Ectodermal cell (in vitro differentiated cells): ENCODE measurements at regions not wholly inside any gene's neighbourhood (a gene's known extent, or its start where the extent isn't known, plus 50 kb on each side); places are given as distances from the start of the nearest gene placed in this dataset.
"Not testable (repeated sequence)": the region's sequence is repeated elsewhere in the genome, so short reads cannot be mapped to it uniquely, and the experiment has no call there.

ENCODE experiments used
- H3K27ac ChIP-seq: 2 replicates; pipeline ENCODE4 v1.7.0; 2013; ENCODE audit warnings: mild to moderate bottlenecking, low read depth, low read length; ENCODE audit not compliant: insufficient read depth, poor library complexity, severe bottlenecking
- H3K27me3 ChIP-seq: 2 replicates; pipeline ENCODE4 v1.7.0; 2013; ENCODE audit warnings: mild to moderate bottlenecking, low read length; ENCODE audit not compliant: insufficient read depth, control insufficient read depth, poor library complexity, severe bottlenecking
- H3K36me3 ChIP-seq: one replicate; pipeline ENCODE4 v1.7.0; 2013; ENCODE audit warnings: low read length; ENCODE audit not compliant: control insufficient read depth, insufficient read depth
- H3K4me1 ChIP-seq: one replicate; pipeline ENCODE4 v1.7.0; 2013; ENCODE audit warnings: low read length; ENCODE audit not compliant: control insufficient read depth, insufficient read depth
- H3K4me3 ChIP-seq: 2 replicates; pipeline ENCODE4 v1.7.0; 2013; ENCODE audit warnings: low read depth, low read length, control low read depth; ENCODE audit not compliant: insufficient read depth
- H3K9me3 ChIP-seq: 2 replicates; pipeline ENCODE4 v1.7.0; 2013; ENCODE audit warnings: mild to moderate bottlenecking, low read length, moderate library complexity; ENCODE audit not compliant: control insufficient read depth
- WGBS, 2 experiments: methylation state at CpG; one replicate each; pipeline ENCODE4 v1.1.7; 2013; ENCODE audit warnings: missing lambda C conversion rate in 2 of 2; 5-methylcytosine and 5-hydroxymethylcytosine counted together

- Histone ChIP-seq H3K36me3 (no peaks in the 10 kb centered on the region), H3K27me3 (peaks cover 36% of the 10 kb centered on the region), H3K4me1 (peaks cover 3% of the 10 kb centered on the region), H3K27ac (no peak overlapping the region), H3K9me3 (no peaks in the 10 kb centered on the region), H3K4me3 (no peak overlapping the region)
- 65 to 71% methylated on average over 5 of the region's 5 CpGs for WGBS, 2 experiments
Observed at GRCh38 chr5:9832921-9833320, 202.8 kb upstream of the TAS2R1 start.

- H3K27ac ChIP-seq = no peak overlapping the region
- H3K4me3 ChIP-seq = no peak overlapping the region
- WGBS, 2 experiments = 85 to 90% methylated on average over 6 of the region's 6 CpGs
- peaks cover 27% of the 10 kb centered on the region for H3K27me3 ChIP-seq
- H3K9me3 ChIP-seq = no peaks in the 10 kb centered on the region
- H3K36me3 ChIP-seq = no peaks in the 10 kb centered on the region
- peaks cover 3% of the 10 kb centered on the region for H3K4me1 ChIP-seq
Observed at GRCh38 chr5:9831823-9832222, 201.7 kb upstream of the TAS2R1 start.

- peaks cover 22% of the 10 kb centered on the region for H3K27me3 ChIP-seq
- H3K4me3 ChIP-seq = no peak overlapping the region
- no peak overlapping the region for H3K27ac ChIP-seq
Observed at GRCh38 chr5:9830184-9830583, 200.0 kb upstream of the TAS2R1 start.

GRCh38 chr5:9829621-9830020 lies 199.5 kb upstream of the TAS2R1 start:
- 88 to 90% methylated on average over 2 of the region's 2 CpGs for WGBS, 2 experiments
- Histone ChIP-seq H3K27ac (no peak overlapping the region), H3K9me3 (no peaks in the 10 kb centered on the region), H3K36me3 (no peaks in the 10 kb centered on the region), H3K4me3 (no peak overlapping the region), H3K27me3 (peaks cover 22% of the 10 kb centered on the region), H3K4me1 (peaks cover 3% of the 10 kb centered on the region)

More at GRCh38 chr5:9830184-9830583, 200.0 kb upstream of the TAS2R1 start:
- Histone ChIP-seq H3K36me3 (no peaks in the 10 kb centered on the region), H3K4me1 (peaks cover 3% of the 10 kb centered on the region), H3K9me3 (no peaks in the 10 kb centered on the region)

GRCh38 chr5:9820691-9821449 lies 190.7 kb upstream of the TAS2R1 start:
- no peak overlapping the region for H3K27ac ChIP-seq
- H3K4me3 ChIP-seq = no peak overlapping the region
- H3K9me3 ChIP-seq = no peaks in the 10 kb centered on the region
- no peaks in the 10 kb centered on the region for H3K36me3 ChIP-seq
- no peaks in the 10 kb centered on the region for H3K4me1 ChIP-seq
- no peaks in the 10 kb centered on the region for H3K27me3 ChIP-seq
- WGBS, 2 experiments = 77 to 88% methylated on average over 3 to 4 of the region's 4 CpGs

- Histone ChIP-seq H3K36me3 (no peaks in the 10 kb centered on the region), H3K4me1 (no peaks in the 10 kb centered on the region), H3K27me3 (no peaks in the 10 kb centered on the region), H3K27ac (no peak overlapping the region), H3K4me3 (no peak overlapping the region), H3K9me3 (no peaks in the 10 kb centered on the region)
- WGBS, 2 experiments = 95 to 100% methylated on average over 2 of the region's 2 CpGs
Observed at GRCh38 chr5:9818340-9818845, 188.2 kb upstream of the TAS2R1 start.

GRCh38 chr5:9817819-9818218 lies 187.7 kb upstream of the TAS2R1 start:
- WGBS, 2 experiments = 87 to 97% methylated on average over 3 of the region's 4 CpGs
- H3K27ac ChIP-seq = no peak overlapping the region
- H3K27me3 ChIP-seq = no peaks in the 10 kb centered on the region
- H3K4me1 ChIP-seq = no peaks in the 10 kb centered on the region
- H3K36me3 ChIP-seq = no peaks in the 10 kb centered on the region
- no peaks in the 10 kb centered on the region for H3K9me3 ChIP-seq
- no peak overlapping the region for H3K4me3 ChIP-seq

- 82 to 83% methylated on average over 1 of the region's 1 CpG for WGBS, 2 experiments
- H3K27ac ChIP-seq = no peak overlapping the region
- no peaks in the 10 kb centered on the region for H3K36me3 ChIP-seq
- no peaks in the 10 kb centered on the region for H3K27me3 ChIP-seq
- no peaks in the 10 kb centered on the region for H3K9me3 ChIP-seq
- no peaks in the 10 kb centered on the region for H3K4me1 ChIP-seq
- no peak overlapping the region for H3K4me3 ChIP-seq
Observed at GRCh38 chr5:9815051-9815450, 184.9 kb upstream of the TAS2R1 start.

- H3K4me3 ChIP-seq = no peak overlapping the region
- 95 to 100% methylated on average over 1 of the region's 1 CpG for WGBS, 2 experiments
- H3K27me3 ChIP-seq = no peaks in the 10 kb centered on the region
Observed at GRCh38 chr5:9813305-9813704, 183.2 kb upstream of the TAS2R1 start.

GRCh38 chr5:9807366-9807765 lies 177.2 kb upstream of the TAS2R1 start:
- H3K4me3 ChIP-seq, H3K27ac ChIP-seq, H3K9me3 ChIP-seq, H3K4me1 ChIP-seq, H3K27me3 ChIP-seq, H3K36me3 ChIP-seq: not testable (repeated sequence)
- WGBS, 2 experiments = 83 to 90% methylated on average over 1 of the region's 1 CpG

More at GRCh38 chr5:9813305-9813704, 183.2 kb upstream of the TAS2R1 start:
- H3K36me3 ChIP-seq = no peaks in the 10 kb centered on the region
- H3K27ac ChIP-seq = no peak overlapping the region
- H3K9me3 ChIP-seq = no peaks in the 10 kb centered on the region
- no peaks in the 10 kb centered on the region for H3K4me1 ChIP-seq
